ENCODE measurements at regions not wholly inside any gene's neighbourhood (a gene's known extent, or its start where the extent isn't known, plus 50 kb on each side); places are given as distances from the start of the nearest gene placed in this dataset.

DNA sequence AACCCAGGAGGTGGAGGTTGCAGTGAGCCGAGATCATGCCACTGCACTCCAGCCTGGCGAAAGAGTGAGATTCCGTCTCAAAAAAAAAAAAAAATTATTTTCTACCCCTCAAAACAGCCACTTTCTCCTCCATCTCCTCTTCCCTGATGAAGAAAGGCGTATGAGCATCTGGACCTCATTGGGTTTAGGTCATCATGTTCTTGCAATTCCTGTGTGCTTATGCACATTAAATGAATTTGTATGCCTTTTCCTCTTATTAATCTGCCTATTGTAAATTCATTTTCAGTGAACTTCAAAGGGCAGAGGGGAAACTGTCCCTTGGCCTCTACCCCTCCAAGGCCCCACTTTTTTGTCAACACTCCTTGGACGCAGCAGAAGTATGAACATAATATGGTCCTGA is 117.8 kb downstream of the RPLP1 start:
- TF ChIP-seq, protein P1, sequence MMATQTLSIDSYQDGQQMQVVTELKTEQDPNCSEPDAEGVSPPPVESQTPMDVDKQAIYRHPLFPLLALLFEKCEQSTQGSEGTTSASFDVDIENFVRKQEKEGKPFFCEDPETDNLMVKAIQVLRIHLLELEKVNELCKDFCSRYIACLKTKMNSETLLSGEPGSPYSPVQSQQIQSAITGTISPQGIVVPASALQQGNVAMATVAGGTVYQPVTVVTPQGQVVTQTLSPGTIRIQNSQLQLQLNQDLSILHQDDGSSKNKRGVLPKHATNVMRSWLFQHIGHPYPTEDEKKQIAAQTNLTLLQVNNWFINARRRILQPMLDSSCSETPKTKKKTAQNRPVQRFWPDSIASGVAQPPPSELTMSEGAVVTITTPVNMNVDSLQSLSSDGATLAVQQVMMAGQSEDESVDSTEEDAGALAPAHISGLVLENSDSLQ (IDR thresholded peaks at IDR 0.05) = no peak
- TF ChIP-seq BHLHE40 (IDR thresholded peaks at IDR 0.05; ENCODE audit: borderline replicate concordance) = no peak
- TF ChIP-seq ARNT (IDR thresholded peaks at IDR 0.05) = no peak
- TF ChIP-seq ELF4 (IDR thresholded peaks at IDR 0.05) = no peak
- TF ChIP-seq FOXA1 (IDR thresholded peaks at IDR 0.05) = no peak
- no peak for TF ChIP-seq LEF1 (IDR thresholded peaks at IDR 0.05; ENCODE audit: borderline replicate concordance)
- TF ChIP-seq SUZ12 (IDR thresholded peaks at IDR 0.05) = no peak
- no peak for TF ChIP-seq HDGF (IDR thresholded peaks at IDR 0.05; ENCODE audit: borderline replicate concordance)
- TF ChIP-seq SP1 (IDR thresholded peaks at IDR 0.05) = no peak

Data from HEK293T (cell line).